ENCODE measurements at regions not wholly inside any gene's neighbourhood (a gene's known extent, or its start where the extent isn't known, plus 50 kb on each side); places are given as distances from the start of the nearest gene placed in this dataset.

DNA sequence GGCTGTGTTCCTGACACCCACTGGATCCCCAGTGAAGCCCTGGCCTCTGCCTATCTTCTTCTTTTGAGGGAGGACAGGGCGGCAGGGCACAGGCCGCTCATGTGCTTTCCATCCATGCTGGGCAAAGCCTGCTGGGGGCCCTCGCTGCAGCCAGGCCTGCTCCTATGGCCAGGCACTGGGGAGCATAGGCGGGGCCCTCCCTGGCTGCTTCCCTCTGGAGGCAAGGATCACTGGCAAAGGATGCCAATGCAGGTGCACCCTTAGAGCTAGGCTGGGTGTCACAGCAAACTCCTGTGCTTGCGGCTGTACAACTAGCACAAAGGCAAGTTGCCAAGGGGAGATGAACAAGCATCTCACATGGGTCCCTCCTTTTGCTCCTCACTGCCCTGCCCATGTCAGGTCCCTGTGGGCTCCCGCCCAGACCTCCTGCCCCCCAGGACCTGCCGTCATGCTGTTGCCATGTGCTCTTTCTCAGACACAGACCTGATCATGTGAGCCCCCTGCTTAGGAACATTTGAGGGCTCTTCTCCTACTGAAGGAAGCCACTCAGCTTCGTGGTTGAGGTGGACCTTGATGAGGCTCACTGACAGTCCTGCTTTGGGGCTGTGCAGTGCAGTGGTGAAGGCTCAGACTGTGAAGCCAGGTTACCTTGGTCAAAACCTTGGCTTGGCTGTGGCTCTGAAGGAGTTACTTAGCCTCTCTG lies 393.6 kb downstream of the PTPRU start:
- DNase-seq (ENCODE audit: low read depth, low spot score) (no peak), FAIRE-seq (no peak), ATAC-seq (no peak)
- Histone ChIP-seq H3K4me2 (ENCODE audit: control insufficient read depth, insufficient read depth) (no peak overlapping the region), H2AFZ (ENCODE audit: control insufficient read depth, low read depth, low read length) (no peak overlapping the region), H4K20me1 (ENCODE audit: control insufficient read depth, insufficient read depth) (no peaks in the 10 kb centered on the region), H3K4me1 (ENCODE audit: control insufficient read depth, insufficient read depth, low read length) (no peaks in the 10 kb centered on the region), H3K4me3 (no peak overlapping the region), H3K9me3 (replicated peaks; ENCODE audit: control insufficient read depth, insufficient read depth, low read length) (no peaks in the 10 kb centered on the region), H3K27ac (ENCODE audit: control insufficient read depth, insufficient read depth) (no peak overlapping the region), H3K9ac (ENCODE audit: control insufficient read depth, insufficient read depth, low read length) (no peak overlapping the region), H3K79me2 (ENCODE audit: control insufficient read depth, insufficient read depth, low read length) (no peaks in the 10 kb centered on the region), H3K27me3 (replicated peaks in 1 of 2; ENCODE audit: control insufficient read depth in 2 of 2, insufficient read depth in 2 of 2, low read length in 1 of 2) (peaks cover 2 to 5% of the 10 kb centered on the region in 2 experiments; a peak in 1 of 4 replicates), H3K36me3 (ENCODE audit: control insufficient read depth in 2 of 2, insufficient read depth in 2 of 2, low read length in 1 of 2) (no peaks in the 10 kb centered on the region)
- ChIA-PET RAD21 (ENCODE audit: unreplicated experiment) (no interaction called here), SMC1A (ENCODE audit: uncharacterized antibody, unreplicated experiment) (no interaction called here), POLR2A (no interaction called here), CTCF (no interaction called here)
- WGBS (ENCODE audit: insufficient coverage, insufficient replicate concordance, low lambda C conversion rate, missing lambda C conversion rate), result 12% methylated on average over 8 of the region's 8 CpGs
- no TSS peak for BruUV-seq (replicated peaks)
- TF ChIP-seq, protein P1, sequence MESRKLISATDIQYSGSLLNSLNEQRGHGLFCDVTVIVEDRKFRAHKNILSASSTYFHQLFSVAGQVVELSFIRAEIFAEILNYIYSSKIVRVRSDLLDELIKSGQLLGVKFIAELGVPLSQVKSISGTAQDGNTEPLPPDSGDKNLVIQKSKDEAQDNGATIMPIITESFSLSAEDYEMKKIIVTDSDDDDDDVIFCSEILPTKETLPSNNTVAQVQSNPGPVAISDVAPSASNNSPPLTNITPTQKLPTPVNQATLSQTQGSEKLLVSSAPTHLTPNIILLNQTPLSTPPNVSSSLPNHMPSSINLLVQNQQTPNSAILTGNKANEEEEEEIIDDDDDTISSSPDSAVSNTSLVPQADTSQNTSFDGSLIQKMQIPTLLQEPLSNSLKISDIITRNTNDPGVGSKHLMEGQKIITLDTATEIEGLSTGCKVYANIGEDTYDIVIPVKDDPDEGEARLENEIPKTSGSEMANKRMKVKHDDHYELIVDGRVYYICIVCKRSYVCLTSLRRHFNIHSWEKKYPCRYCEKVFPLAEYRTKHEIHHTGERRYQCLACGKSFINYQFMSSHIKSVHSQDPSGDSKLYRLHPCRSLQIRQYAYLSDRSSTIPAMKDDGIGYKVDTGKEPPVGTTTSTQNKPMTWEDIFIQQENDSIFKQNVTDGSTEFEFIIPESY (IDR thresholded peaks at IDR 0.05), result no peak
- TF ChIP-seq PAX5 (IDR thresholded peaks at IDR 0.05; ENCODE audit: borderline replicate concordance, low read depth, low read length) (no peak), RBBP5 (conservative IDR thresholded peaks at IDR 0.05) (no peak), SP1 (IDR thresholded peaks at IDR 0.05; ENCODE audit: low read depth, low read length) (no peak), RFX5 (IDR thresholded peaks at IDR 0.05; ENCODE audit: low read depth, low read length) (no peak), EZH2 (IDR thresholded peaks at IDR 0.05; ENCODE audit: borderline replicate concordance, control insufficient read depth, low read depth, low read length) (no peak), LARP7 (IDR thresholded peaks at IDR 0.05) (no peak), SPI1 (IDR thresholded peaks at IDR 0.05; ENCODE audit: borderline replicate concordance, insufficient read depth, low read depth, low read length) (no peak)
- in situ Hi-C loops (cut with MboI), result no loop called here
- intact Hi-C loops (cut with micrococcal nuclease; ENCODE audit: unreplicated experiment), result no loop called here
